GM10847 (cell line): ENCODE measurements at regions not wholly inside any gene's neighbourhood (a gene's known extent, or its start where the extent isn't known, plus 50 kb on each side); places are given as distances from the start of the nearest gene placed in this dataset.

Experiments used
- POLR2A ChIP-seq: IDR thresholded peaks from 2 replicates; pipeline ENCODE4 v1.6.1; 2011; ENCODE audit not compliant: insufficient read length; ENCODE audit errors: extremely low read depth

DNA sequence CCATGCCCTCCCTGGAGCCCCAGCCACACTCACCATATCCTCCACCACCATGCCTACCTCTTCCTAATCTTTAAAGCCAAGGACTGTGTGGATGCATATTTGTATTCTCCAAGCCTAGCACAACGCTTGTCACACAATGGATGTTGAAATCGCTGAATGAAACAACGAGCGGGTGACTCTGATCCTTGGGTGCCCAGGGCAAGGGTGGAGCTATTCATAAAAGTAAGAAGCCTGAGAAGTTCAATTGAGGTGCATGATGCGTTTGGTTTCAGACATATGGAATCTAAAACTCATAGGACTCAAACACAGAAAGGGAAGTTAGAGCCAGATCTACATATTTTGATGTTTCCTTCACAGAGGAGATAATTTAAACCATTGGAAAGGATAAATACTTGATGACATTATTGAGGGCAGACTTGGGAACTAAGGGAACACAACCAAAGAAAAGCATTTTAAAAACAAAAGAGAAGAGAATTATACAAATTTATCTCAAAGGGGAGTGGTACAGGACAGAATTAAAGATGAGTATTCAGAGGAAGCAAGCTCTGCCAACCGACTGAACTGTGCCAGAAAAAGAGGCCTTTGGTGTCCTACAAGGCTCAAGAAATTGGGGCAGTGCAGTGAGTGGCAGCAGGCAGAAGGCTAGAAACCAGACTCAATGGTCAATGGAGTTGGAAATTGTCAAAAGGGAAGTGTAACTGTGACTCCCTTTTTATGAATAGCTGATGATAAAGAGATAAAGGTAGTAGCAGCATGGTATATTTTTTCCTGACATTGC is 200.6 kb upstream of the NCKAP5 start:
- no peak for TF ChIP-seq POLR2A

DNA sequence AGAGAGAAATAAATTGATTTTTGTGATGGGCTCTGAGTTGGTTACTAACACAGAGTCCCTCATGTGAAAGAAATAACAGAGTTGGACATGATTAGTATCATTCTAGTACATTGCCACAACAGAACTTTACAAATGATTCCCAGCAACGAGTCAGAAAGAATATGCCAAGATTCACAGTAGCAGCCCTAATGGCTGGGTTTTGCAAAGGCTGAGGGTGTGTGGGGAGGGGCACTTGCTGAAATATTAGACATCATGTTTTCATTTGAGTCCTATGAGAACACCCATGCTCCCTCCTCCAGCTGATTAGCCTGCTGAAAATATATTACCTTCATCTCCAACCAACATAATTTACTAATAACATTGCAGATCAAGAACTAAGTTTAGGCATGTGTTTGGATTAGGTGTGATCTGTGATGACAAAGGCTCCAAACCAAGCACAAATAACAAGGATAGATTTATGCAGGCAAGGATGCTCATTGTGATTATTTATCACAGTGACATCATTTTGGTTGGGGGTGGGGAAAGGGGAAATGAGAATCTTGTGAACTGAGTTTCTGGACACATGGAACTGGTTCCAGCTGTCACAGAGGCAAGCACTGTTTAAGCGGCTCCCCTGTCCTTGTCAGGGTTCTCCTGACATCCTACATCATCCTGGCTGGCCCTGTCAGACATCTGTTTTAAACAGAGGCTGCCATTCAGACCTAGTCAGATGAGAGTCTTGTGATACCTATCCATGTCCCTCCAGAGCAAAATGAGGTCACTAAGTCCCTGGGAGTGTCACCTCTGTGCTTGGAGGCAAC is 205.8 kb upstream of the NCKAP5 start:
- TF ChIP-seq POLR2A, result no peak

DNA sequence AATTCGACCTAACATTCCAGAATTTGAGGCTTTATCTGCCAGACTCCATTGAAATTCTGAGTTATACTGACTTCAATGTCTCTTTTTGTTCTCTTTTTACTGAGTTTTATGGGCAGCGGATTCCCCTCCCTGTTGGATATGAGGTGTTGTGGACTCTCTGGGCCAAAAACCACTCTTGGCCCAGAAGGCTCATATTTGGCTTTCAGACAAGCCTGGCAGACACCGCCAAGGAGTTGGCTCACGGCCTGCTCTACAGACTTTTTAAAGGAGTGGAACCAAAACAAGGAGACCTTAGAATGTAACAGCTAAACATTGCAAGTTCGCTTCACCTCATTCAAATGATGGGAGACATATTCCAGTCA is 206.4 kb upstream of the NCKAP5 start:
- TF ChIP-seq POLR2A, result no peak

DNA sequence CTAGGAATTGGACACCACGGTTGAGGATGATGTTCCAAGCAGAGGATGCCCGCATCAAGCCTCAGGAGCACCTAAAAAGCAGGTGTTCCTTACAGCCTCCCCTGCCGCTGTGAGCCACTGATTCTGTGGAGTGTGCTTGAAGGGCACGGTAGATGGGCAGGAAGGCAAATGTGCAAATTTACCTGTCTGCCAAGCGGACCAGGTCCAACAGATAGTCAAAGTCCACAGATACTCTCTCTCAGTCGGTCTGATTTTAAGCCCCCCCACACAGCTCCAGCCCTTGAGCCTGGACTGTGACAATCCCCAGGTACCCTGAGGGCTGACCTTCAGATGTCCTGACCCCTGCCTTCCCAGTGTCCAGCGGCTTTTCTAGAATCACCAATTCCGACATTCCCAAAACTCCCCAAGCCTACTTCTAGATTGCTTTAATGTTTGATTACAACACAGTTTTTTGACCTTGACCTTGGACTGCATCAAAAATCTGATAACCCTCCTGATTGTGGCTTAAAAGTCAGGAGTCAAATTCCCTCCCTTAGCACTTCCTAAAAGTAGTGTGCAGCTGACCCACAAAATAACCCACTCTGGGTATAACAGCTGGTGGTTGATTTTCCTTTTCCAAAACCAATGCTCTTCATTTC is 208.8 kb upstream of the NCKAP5 start:
- TF ChIP-seq POLR2A, result no peak

DNA sequence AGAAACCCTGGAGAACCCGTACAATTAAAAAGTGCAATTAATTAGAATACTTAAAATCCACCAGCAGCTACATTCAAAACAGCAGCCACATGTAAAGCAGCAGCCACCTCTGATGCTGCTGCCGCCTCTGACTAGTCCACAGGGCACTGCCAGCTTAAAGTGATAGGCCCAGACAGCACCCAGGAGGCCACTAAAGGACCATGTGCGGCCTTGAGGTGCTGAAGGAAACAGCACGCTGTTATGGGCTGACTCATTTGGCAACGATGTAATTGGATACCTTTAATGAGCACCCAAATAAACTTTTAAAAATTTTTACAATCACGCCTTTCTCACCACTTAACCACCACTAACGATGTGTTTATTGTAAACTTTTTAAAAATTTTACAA is 209.3 kb upstream of the NCKAP5 start:
- no peak for TF ChIP-seq POLR2A

DNA sequence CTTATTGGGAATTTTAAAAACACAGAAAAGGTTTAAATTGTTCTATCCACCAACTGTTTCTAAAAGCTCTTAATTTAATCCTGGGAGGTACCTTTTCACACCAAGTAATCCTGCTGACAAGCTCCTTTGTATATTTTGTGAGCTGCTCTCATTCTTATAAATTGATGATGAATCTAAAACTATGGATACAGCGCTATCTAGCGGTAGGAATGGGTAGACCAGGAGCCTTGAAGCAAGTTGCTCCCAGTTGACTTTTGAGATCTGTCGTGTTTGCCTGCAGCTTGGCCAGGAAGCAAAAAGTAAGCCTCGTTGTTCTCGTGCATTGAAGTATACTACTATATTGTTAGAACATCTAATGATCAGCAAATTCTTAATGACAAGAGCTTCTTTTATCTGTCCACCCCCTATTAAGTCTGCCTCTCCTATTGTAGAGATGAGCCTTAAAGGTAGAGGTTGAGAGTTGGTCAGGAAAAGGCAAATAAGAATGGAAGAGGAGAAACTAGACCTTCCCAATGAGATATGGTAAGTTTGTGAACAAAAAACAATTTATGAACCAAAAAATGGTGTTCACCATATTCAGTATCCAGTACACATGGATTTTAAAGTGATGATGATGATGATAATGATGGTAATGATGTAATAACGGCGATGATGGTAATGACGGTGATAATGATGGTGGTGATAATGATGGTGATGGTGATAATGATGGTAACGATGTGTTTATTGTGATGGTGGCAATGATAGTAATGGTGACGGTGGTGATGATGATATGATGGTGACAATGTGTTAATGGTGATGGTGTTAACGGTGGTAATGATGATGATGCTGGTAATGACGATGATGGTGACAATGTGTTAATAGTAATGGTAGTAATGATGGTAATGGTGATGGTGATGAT is 212.1 kb upstream of the NCKAP5 start:
- no peak for TF ChIP-seq POLR2A

DNA sequence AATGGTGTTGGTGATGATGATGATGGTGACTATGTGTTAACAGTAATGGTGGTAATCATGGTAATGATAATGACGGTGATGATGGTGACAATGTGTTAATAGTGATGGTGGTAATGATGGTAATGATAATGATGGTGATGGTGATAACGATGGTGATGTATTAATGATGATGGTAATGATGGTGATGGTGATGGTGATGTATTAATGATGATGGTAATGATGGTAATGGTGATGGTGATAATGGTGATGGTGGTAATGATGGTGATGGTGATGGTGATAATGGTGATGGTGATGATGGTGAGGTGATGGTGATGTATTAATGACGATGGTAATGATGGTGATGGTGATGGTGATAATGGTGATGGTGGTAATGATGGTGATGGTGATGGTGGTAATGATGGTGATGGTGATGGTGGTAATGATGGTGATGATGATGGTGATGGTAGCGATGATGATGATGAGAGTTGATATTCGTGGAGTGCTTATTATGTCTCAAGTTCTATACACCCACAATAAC is 212.8 kb upstream of the NCKAP5 start:
- no peak for TF ChIP-seq POLR2A

DNA sequence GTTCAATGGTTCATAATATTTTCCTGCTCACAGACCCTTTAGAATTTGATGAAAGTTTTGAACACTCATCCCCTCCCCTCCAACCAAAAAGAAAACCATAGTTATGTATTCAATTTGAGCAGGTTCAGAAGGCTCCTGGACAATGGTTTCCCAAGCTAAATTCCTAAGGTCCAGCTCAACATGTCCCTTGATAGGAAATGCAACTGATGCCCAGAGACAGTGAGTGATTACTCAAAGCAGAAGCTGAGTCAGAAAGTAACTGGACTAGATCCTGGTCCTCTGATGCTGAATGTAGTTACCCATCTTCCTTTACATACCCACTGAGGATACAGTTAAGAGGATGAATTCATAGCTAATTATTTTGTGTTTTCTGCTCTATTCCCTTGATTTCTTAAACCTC is 218.9 kb upstream of the NCKAP5 start:
- TF ChIP-seq POLR2A, result no peak

DNA sequence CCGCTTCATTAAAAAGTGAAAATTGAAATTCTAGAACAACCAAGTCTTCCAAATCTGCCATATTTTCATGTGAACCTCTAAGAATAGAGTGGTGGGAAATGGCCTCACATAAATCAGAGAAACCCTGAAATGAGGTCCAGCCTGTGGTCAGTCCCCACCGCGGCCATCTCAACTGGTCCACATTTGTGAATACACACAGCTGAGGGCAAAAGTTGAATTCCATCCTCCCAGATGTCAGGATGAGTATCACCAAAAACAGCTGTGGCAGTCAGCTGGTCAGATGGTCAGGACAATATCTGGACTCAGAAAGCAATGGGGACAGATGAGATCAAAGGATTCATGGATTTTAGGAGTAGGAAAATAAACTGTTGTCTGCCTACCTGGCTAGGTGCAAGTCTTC is 219.4 kb upstream of the NCKAP5 start:
- no peak for TF ChIP-seq POLR2A

DNA sequence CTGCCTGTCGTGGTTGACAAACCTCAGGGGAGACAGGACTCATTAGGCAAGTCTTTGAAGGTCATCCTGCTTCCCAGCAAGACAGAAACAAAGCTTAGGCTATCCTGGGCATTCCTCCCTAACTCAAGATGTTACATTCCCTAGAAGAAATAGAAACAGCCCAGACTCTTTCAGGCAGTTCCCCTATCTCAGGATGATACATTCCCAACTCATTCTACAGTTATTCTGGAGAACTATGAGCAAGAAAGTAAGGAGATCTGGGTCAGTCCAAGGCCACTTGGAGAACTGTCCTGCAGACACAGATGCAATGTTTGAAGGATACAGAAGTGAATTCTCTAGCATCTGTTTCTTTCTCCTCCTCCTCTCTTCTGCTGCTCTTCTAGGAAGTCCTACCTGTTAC is 220.1 kb upstream of the NCKAP5 start:
- TF ChIP-seq POLR2A, result no peak

DNA sequence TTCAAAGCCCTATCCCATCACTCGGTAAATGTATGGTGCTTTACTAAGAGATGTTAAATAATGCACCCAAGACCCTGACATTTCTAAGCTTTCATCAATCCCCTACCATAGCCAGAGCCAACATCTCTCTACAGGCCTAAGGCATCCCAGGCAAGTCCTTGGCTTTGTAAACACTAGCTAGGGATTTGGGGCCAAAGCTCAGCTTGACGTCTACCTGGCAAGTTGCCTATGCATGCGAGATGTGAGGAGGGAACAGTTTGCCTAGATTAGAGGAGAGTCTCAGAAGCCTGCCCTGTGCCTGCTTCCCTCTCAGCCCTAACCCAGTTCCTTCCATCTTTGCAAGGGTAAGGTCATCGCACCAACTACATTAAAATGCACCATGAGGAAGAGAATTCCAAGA is 221.5 kb upstream of the NCKAP5 start:
- TF ChIP-seq POLR2A, result no peak

DNA sequence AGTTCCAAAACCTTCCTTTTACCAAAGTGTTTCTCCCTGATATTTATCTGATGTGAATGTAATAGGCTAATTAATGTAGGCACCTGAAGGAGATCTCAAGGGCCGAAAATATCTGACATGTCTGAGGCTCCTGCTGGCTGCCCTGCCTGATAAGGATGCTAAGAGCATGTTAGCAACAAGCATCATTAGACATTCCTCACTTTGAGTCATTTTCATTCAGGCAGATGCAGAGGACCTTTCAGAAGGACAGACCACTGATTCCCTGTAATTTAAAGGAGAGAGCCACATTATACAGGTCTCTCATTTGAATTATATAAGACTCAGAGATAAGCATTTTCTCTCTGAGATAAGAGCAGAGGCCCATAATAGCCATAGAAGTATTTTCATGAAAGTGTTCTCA is 222.4 kb upstream of the NCKAP5 start:
- no peak for TF ChIP-seq POLR2A

DNA sequence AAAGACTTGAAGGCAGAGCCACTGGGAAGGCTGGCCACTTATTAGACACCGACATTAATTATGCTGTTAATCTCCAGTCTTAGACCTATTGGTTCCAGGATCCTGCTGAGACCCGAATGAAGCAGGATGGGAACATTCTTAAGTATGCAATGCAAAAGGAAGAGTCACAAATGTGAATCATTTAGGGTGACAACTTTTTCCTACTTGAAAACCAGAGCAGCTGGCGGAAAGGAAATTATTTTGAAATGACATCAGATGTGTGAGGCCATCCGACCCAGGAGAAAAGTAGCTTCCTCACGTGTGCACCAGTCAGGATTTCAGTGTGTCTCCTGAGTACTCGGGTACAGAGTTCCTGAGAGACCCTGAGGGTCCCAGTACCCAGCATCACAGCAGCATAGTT is 222.9 kb upstream of the NCKAP5 start:
- TF ChIP-seq POLR2A, result no peak

DNA sequence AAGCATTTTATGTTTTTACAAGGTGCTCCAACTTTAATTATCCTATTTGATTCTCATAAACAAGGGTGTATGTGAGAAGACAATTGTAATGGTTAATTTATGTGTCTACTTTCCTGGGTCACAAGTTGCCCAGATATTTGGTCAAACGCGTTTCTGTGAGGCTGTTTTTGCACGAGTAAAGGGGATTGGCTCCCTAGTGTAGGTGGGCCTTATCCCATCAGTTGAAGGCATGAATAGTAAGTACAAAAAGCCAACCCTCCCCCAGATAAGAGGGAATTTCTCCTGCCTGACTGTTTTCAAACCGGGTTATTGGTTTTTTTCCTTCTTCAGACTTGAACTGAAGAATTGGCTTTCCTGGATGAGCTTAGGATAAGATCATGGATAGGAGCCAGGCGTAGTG is 224.0 kb upstream of the NCKAP5 start:
- no peak for TF ChIP-seq POLR2A

DNA sequence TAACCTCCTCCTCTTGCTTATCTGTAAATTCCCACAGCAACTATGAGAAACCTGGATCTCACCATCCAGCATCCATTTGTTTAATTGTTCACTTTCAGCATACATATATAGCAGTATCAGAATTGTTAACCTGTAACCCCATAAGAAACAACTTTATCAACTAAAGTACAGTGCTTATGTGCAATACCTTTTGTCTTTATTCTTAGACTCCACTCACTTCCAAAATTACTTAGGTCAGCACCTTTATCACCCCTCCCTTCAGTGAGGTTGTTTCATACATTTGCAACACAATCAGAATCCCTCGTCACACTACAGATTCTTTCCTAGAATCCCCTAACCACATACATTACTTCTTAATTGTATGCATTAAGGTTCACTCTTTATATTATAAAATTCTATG is 225.9 kb upstream of the NCKAP5 start:
- TF ChIP-seq POLR2A, result no peak
